ENCODE measurements at regions not wholly inside any gene's neighbourhood (a gene's known extent, or its start where the extent isn't known, plus 50 kb on each side); places are given as distances from the start of the nearest gene placed in this dataset.
A peak's percentile ranks its signal among the peaks of the same experiment; 100 is the strongest.

DNA sequence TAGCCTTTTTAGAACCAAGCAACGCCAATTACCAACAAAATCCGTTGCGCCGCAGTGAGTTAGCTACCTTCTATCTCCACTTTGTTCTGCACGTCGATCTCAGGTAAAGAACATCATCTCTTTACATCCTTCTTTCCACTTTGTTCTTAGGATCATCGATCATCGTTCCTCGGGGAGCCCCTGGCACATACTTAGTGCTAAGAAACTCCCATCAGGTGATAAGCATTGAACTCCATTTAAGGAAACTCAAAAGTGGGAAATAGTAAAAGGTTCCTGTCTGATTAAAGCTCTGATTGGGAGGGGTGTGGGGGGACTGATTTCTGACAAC, 227.0 kb upstream of the PRSS16 start:
- H3K27ac ChIP-seq (ENCODE audit: low read length) = peak overlapping the region; percentile 97
- ChIA-PET POLR2A (interaction anchor here (0.6 kb wide), 1 partner anchor 453 kb away, joined by 4 read pairs; the partner anchor contains the start of gene ZNF184), CTCF (no interaction called here)
- DNase-seq (ENCODE audit: low read depth, low spot score) (no peak), ATAC-seq (no peak)
- H3K4me3 ChIP-seq (ENCODE audit: low read depth in 2 of 2, low read length in 2 of 2) = peak overlapping the region; percentile 77 to 85
- peaks cover 23% of the 10 kb centered on the region for H3K9me3 ChIP-seq (ENCODE audit: control insufficient read depth, insufficient read depth, low read depth, low read length)
- intact Hi-C loops (cut with micrococcal nuclease; ENCODE audit: unreplicated experiment) = no loop called here
- in situ Hi-C loops (cut with HindIII; ENCODE audit: low pct_unique_long_range_greater_than_20kb, low sequenced_read_pairs) = no loop called here
- peaks cover 3% of the 10 kb centered on the region; the same call in 1 of the 2 replicates for H3K4me1 ChIP-seq (ENCODE audit: control insufficient read depth, insufficient read depth, low read length)
- TF ChIP-seq CTCF (IDR thresholded peaks at IDR 0.05) = no peak
- no peak for TF ChIP-seq TCF7L2 (IDR thresholded peaks at IDR 0.05; ENCODE audit: low read depth, low read length)
- TF ChIP-seq SIN3A (IDR thresholded peaks at IDR 0.05; ENCODE audit: borderline replicate concordance, insufficient read depth, low read depth, low read length) = no peak
- TF ChIP-seq POLR2AphosphoS5 (IDR thresholded peaks at IDR 0.05; ENCODE audit: low read depth, low read length) = no peak
- TF ChIP-seq REST (IDR thresholded peaks at IDR 0.05; ENCODE audit: insufficient read depth in 1 of 2, low read depth in 2 of 2, low read length in 1 of 2) = no peak
- no peaks in the 10 kb centered on the region for H3K27me3 ChIP-seq (ENCODE audit: control insufficient read depth, insufficient read depth, low read length)
- no TSS peak for BruUV-seq (replicated peaks)
- no peaks in the 10 kb centered on the region for H3K36me3 ChIP-seq (ENCODE audit: control insufficient read depth, insufficient read depth, low read length)

- Histone ChIP-seq H3K4me3 (ENCODE audit: low read depth in 2 of 2, low read length in 2 of 2) (no peak overlapping the region), H3K9me3 (ENCODE audit: control insufficient read depth, insufficient read depth, low read depth, low read length) (0 out of 2 replicates have a peak, but pooled peaks cover 3% of the 10 kb centered on the region), H3K27me3 (ENCODE audit: control insufficient read depth, insufficient read depth, low read length) (no peaks in the 10 kb centered on the region), H3K36me3 (ENCODE audit: control insufficient read depth, insufficient read depth, low read length) (no peaks in the 10 kb centered on the region), H3K27ac (ENCODE audit: low read length) (no peak overlapping the region), H3K4me1 (ENCODE audit: control insufficient read depth, insufficient read depth, low read length) (no peaks in the 10 kb centered on the region; the same call in 1 of the 2 replicates)
- TF ChIP-seq POLR2AphosphoS5 (IDR thresholded peaks at IDR 0.05; ENCODE audit: low read depth, low read length) (no peak), TCF7L2 (IDR thresholded peaks at IDR 0.05; ENCODE audit: low read depth, low read length) (no peak), SIN3A (IDR thresholded peaks at IDR 0.05; ENCODE audit: borderline replicate concordance, insufficient read depth, low read depth, low read length) (no peak), REST (IDR thresholded peaks at IDR 0.05; ENCODE audit: insufficient read depth in 1 of 2, low read depth in 2 of 2, low read length in 1 of 2) (no peak), CTCF (IDR thresholded peaks at IDR 0.05) (no peak)
- no TSS peak for BruUV-seq (replicated peaks)
- ChIA-PET POLR2A (no interaction called here), CTCF (no interaction called here)
- no peak for ATAC-seq
- in situ Hi-C loops (cut with HindIII; ENCODE audit: low pct_unique_long_range_greater_than_20kb, low sequenced_read_pairs) (no loop called here), intact Hi-C loops (cut with micrococcal nuclease; ENCODE audit: unreplicated experiment) (no loop called here)
- no peak for DNase-seq (ENCODE audit: low read depth, low spot score)
Measured at GRCh38 chr6:27023664-27024063, 223.8 kb upstream of the PRSS16 start.

All from Panc1 (cell line).